Right ventricle myocardium superior (tissue), 1 donor: ENCODE measurements at regions not wholly inside any gene's neighbourhood (a gene's known extent, or its start where the extent isn't known, plus 50 kb on each side); places are given as distances from the start of the nearest gene placed in this dataset.

Experiments
- ATAC-seq: fragments of 200-7000 bp; cut with Tn5 transposase; one replicate; pipeline ENCODE4 v1.9.1; 2020; ENCODE audit warnings: mild to moderate bottlenecking; ENCODE audit not compliant: poor library complexity
- DNase-seq: peaks from one replicate; pipeline ENCODE4 v3.0.0-alpha.2; 2020
- intact Hi-C: fragments of 100-400 bp; cut with DNase I; formaldehyde crosslinking; loops from one replicate; pipeline ENCODE4 v1.11.2; 2022
- donor health status: DM: no; HTN: yes; CAD: no; lungs with severe emphysema.

DNA sequence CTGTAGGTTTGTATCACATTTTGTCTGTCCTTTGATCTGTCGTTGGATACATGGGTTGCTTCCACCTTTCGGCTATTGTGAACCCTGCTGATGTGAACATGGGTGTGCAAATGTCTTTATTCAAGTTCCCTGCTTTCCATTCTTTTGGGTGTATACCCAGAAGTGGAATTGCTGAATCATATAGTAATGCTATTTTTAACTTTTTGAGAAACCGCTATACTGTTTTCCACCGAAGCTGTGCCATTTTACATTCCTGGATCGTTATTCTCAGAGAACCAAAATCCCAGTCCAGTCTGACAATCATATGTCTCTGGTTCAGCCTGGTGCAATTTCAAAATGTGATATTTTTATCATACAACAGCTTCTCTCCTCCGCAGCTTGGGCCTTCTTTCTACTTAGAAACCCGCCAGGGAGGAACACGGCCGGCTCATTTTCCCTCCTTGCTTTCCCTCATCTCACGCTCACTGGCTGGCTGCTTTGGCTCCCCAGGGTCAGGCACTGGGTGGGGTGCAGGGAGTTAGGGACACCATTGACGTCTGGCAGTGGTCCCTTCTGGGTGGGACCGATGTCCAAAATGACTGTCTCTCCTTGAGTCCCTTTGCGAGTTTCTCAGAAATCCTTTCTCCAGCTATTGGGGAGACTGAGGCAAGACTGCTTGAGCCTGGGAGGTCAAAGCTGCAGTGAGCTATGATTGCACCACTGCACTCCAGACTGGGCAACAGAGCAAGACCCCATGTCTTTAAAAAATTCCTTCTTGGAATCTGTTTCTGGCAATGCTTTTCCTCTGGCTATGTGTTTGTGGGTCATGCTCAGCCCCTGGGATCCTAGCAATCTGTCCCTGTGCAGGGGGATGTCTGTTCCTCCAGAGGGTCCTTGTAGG, 73.5 kb upstream of the AKT3 start:
- DNase-seq: no peak
- intact Hi-C loops: no loop called here
- no peak for ATAC-seq

DNA sequence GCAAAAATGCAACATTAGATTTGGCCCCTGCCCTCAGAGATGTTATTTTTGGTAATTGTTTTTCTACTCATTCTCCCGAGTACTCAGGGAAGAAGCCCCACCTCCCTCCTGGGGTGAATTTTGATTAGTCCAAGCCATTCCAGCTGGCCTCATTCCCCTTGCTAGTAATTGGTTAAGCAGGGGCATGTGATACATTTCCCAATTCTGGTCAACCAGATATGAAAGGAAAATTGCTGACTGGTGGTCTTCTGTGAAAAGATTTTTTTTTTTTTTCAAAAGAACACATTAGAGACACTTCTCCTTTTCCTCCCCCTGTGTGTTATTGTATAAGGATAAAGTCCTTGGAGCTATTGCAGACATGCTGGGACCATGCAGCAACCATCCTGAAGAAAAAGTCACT, 71.1 kb upstream of the AKT3 start:
- intact Hi-C loops: no loop called here
- no peak for DNase-seq
- peak; percentile 27 for ATAC-seq

DNA sequence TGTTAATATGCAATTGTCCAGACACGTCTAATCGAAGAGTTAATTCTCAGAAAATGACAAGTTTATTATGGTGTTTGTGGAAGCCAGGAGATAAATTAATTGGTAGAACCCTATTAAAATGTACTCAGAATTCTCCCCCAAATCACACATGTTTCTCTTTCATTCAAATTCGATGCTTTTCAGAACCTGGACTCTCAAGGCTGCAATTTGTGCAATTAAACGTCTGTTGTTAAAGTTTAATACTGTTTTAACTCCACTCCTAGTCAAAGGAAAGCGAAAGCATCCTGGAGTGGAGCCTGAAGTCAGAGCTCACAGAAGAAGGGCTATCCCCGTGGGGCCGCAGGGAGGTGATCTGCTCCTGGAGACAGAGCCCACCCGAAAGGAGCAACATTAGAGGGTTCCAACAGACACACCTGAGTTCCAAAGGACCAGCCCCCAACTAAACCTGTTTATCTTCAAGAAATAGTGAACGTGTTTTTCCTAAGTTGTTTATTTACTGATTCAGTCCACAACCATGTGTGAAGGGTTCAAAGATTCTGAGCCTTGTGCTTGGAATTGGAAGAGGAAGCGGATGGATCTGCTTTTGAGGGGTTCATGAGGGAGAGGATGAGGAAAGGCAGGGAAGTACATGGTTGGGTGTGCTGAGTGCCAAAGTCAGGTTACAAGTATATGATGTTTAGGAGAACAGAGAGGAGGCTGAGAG, 68.0 kb upstream of the AKT3 start:
- peak; percentile 27 for ATAC-seq
- intact Hi-C loops: no loop called here
- no peak for DNase-seq

DNA sequence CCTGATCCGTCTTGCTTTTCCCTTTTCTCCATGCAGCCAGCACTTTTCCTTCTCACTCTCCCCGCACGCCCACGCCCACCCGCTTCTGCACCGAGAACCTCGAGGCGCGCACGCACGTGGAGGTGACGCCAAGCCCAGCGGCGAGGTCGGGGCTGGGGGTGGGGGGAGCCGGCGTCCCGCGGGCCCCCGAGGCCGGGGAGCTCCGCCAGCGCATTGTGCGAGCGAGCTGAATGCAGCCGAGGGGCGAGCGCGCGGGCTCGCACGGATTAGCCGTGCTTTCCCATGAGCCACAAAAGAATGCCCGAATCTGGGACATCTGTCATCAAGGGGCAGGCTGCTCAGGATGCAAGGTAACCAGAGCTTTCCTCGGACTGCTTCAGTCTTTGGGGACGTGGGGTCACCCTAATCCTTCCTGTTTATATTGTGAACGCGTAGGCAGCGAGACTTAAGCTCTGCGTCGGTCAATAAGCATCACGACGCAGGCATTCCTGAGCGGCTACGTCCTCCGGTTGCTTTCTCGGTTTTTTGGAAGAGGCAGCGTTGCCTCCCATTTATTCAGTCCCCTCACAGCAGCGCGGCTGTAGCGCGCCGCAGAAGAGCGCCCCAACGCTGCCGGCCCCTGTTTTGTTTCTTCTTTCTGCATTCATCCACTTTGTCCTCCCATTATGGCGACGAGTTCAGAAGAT, 67.3 kb upstream of the AKT3 start:
- intact Hi-C loops: no loop called here
- ATAC-seq: peak; percentile 81

DNA sequence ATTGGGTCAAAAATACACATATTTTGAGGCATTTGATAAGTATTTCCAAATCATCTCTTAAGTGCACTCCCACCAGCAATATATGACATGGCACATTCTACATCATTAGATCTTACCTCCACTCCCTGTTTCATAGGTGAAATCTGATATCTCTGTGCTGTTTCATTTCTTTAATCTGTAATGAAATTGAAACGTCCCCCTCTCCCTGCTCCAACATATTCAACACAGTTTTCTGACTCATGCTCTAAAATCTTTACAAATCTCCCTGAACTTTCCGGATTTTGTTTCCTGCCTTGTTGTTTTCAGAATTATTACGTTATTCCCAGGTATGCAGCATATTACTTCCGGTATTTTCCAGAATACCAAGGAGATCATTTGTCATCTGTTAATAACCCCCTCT, 66.1 kb upstream of the AKT3 start:
- intact Hi-C loops: no loop called here
- ATAC-seq: no peak
- DNase-seq: no peak

More for the DNA sequence above, 67.3 kb upstream of the AKT3 start:
- DNase-seq: peak; percentile 49

DNA sequence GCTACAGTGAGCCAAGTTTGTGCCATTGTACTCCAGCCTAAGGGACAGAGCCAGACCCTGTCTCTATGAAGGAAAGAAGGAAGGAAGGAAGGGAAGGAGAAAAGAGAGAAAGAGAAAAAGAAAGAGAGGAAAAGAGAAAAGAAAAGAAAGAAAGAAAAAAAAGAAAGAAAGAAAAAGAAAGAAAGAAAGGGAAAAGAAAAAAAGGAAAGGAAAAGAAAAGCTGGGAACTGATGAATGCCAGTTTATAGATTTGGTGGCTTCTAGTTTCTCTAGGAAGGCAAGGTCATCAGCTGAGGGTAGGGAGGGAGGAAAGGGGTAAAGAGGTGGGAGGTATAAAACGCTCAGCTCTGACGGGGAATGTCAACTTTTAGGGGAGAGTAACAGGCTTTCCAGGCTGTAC, 62.3 kb upstream of the AKT3 start:
- no peak for ATAC-seq
- DNase-seq: no peak
- intact Hi-C loops: no loop called here

DNA sequence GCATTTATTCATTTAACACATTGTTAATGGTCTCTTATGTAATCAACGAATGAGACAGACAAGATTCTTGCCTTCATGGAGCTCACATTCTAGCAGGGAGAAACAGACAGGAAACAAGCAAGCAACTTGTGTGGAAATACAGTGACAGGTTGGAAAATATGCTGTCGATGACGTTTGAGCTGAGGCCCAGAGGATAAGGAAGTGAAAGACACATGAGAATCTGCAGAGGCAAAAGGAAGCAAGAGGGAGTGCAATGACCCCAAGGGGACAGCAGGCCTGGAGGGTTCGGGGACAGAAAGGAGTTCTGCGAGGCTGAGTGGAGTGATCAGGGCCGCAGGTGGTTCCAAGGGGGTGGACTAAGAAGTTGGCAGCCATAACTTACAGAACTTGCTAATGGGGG, 60.6 kb upstream of the AKT3 start:
- DNase-seq (no peak), ATAC-seq (no peak)
- intact Hi-C loops: no loop called here

DNA sequence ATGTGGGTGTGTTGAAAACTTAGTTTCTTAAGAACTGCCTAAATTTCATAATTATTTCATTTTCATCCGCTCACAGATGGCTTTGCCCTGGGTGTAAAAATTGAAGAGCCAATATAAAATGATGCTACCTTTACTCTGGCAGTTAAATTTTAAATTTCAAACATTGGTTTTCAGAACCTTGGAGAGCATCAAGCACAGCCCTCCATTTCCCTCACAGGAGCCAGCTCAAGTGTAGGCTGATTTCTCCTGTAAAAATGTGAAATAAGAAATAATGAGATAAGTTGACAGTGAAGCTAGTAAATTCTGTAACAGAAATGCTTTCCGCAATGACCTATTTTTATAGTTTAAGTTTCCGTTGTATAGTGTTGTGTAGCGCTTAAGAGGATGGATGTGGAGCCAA, 53.9 kb upstream of the AKT3 start:
- DNase-seq (no peak), ATAC-seq (no peak)
- intact Hi-C loops: no loop called here

DNA sequence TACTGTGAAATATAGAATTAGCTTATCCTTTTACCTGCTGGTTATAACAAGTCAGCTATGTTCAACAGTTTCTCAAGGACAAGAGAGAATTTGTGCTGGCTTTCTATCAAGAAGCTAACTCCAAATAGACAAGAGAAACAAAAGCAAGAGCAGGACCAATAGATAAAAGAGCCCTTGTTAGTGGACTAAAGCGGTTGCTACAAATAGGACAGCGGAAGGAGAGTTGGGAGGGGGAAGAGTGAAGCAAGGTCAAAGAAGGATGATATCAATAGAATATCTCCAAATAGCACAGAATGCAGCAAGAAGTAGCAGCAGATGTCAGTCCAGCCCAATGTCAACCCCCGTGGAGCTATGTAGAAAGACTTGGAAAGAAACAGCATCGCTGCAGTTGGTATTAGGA, 53.0 kb upstream of the AKT3 start:
- ATAC-seq (no peak), DNase-seq (no peak)
- intact Hi-C loops: no loop called here

DNA sequence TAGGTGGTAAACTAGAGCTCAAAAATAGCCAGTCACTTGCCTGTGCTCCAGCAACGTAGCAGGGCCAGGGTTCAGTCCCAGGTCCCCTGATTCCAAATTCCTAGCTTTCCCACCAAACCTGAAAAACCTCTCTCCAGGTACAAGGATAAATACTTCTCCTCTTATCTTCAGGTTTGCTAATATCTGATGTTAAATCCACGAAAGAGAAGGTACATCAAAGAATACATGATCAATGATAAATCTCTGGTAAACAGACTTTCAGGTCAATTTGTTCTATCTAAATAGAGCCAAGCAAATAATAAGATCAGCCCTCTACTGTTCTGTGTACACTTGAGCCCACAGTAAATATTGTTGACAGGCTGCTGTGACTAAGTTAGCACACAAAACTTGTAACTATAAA, 52.1 kb upstream of the AKT3 start:
- ATAC-seq (no peak), DNase-seq (no peak)
- intact Hi-C loops: no loop called here
